Stimulated activated naive B cell treated with anti-CD40 and anti-IgM and Interleukin-4, amounts not matched to agents 10 μg/mL and 1 μg/mL and 100 μg/mL, for 72 hours (primary cell): ENCODE measurements at regions not wholly inside any gene's neighbourhood (a gene's known extent, or its start where the extent isn't known, plus 50 kb on each side); places are given as distances from the start of the nearest gene placed in this dataset.

Experiments used
- ATAC-seq, 2 donors: fragments of 150-1000 bp; cut with Tn5 transposase; replicated peaks; 2 replicates each; pipeline ENCODE4 v1.10.0; 2021; ENCODE audit warnings: moderate library complexity in 1 of 2
- DNase-seq: peaks from one replicate; pipeline ENCODE4 v3.0.0; 2021
- H3K27ac Mint-ChIP-seq: one replicate; pipeline ENCODE4 v1.8.0; 2022; ENCODE audit warnings: mild to moderate bottlenecking, mixed read lengths
- H3K27me3 Mint-ChIP-seq, 2 donors: one replicate each; pipeline ENCODE4 v1.8.0; 2022; ENCODE audit warnings: mixed read lengths in 2 of 2
- H3K36me3 Mint-ChIP-seq, 2 donors: one replicate each; pipeline ENCODE4 v1.8.0; 2022; ENCODE audit warnings: mixed read lengths in 2 of 2, mild to moderate bottlenecking in 1 of 2
- H3K4me1 Mint-ChIP-seq, 2 donors: one replicate each; pipeline ENCODE4 v1.8.0; 2022; ENCODE audit warnings: mixed read lengths in 2 of 2, mild to moderate bottlenecking in 1 of 2
- H3K4me3 Mint-ChIP-seq, 2 donors: one replicate each; pipeline ENCODE4 v1.8.0; 2022; ENCODE audit warnings: mild to moderate bottlenecking in 2 of 2, mixed read lengths in 2 of 2, moderate library complexity in 1 of 2
- H3K9me3 Mint-ChIP-seq, 2 donors: one replicate each; pipeline ENCODE4 v1.8.0; 2022; ENCODE audit warnings: mixed read lengths in 2 of 2, mild to moderate bottlenecking in 1 of 2

DNA sequence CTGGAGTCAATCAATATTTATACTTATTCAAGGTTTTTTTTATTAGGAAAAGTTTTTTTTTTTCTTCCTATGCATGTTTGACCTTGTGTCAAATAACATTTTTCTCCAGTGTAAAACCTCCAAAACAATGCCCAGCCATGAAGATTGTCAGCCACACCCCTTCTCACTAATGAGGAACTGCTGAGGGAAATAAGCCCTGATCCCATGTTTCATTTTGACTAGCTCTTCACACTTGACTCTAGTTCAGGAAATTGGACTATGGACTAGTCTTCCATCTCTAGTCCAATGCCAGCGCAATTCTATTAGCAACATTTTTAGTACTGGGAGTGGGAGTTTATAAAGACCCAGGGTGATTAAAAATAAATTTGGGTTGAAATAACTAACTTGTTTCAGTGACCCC, 275.6 kb upstream of the CXCR4 start:
- H3K27ac Mint-ChIP-seq: no peak overlapping the region
- DNase-seq: no peak
- ATAC-seq: no peak
- H3K27me3 Mint-ChIP-seq: no peaks in the 10 kb centered on the region
- peaks cover 35 to 57% of the 10 kb centered on the region in 2 donors for H3K4me1 Mint-ChIP-seq
- H3K4me3 Mint-ChIP-seq: no peak overlapping the region
- no peaks in the 10 kb centered on the region for H3K9me3 Mint-ChIP-seq
- H3K36me3 Mint-ChIP-seq: no peaks in the 10 kb centered on the region

GRCh38 chr2:136392897-136393505, 275.1 kb upstream of the CXCR4 start:
- Mint-ChIP-seq H3K36me3 (no peaks in the 10 kb centered on the region), H3K9me3 (no peaks in the 10 kb centered on the region), H3K27me3 (no peaks in the 10 kb centered on the region), H3K4me1 (peaks cover 35 to 57% of the 10 kb centered on the region in 2 donors), H3K4me3 (no peak overlapping the region), H3K27ac (no peak overlapping the region)
- ATAC-seq: no peak
- DNase-seq: no peak

GRCh38 chr2:136389809-136390208, 271.9 kb upstream of the CXCR4 start:
- H3K4me3 Mint-ChIP-seq: peak overlapping the region; percentile 13 to 38
- peak overlapping the region; percentile 70 for H3K27ac Mint-ChIP-seq

DNA sequence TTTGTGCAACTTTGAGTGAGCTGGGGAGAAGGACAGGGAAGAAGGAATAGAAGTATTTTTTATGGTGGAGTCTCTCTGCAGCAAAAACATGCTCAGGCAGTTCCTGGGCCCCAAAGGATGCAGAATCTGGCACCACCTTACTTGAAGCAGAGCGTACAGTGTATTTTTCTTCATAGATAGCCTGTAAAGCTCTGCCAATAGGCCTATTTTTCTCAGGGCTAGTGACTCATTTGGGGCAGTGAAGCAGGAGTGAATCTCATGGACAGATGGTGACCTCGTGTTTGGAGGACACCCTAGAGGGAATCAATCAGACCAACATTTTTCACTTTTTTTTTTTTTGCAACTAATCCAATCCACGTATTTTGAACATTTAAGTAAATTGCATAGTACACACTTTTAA, 268.1 kb upstream of the CXCR4 start:
- DNase-seq (no peak), ATAC-seq (no peak)
- Mint-ChIP-seq H3K4me1 (peaks cover 38 to 57% of the 10 kb centered on the region in 2 donors), H3K9me3 (no peaks in the 10 kb centered on the region), H3K27me3 (no peaks in the 10 kb centered on the region), H3K27ac (no peak overlapping the region), H3K4me3 (no peak overlapping the region), H3K36me3 (no peaks in the 10 kb centered on the region)

More at GRCh38 chr2:136389809-136390208, 271.9 kb upstream of the CXCR4 start:
- Mint-ChIP-seq H3K4me1 (peaks cover 28 to 45% of the 10 kb centered on the region in 2 donors), H3K27me3 (no peaks in the 10 kb centered on the region), H3K36me3 (no peaks in the 10 kb centered on the region), H3K9me3 (no peaks in the 10 kb centered on the region)
- no peak for DNase-seq
- ATAC-seq: peak; percentile 85 to 86

- H3K27me3 Mint-ChIP-seq: no peaks in the 10 kb centered on the region
- ATAC-seq (peak; percentile 40 to 44), DNase-seq (no peak)
- peaks cover 30 to 46% of the 10 kb centered on the region in 2 donors for H3K4me1 Mint-ChIP-seq
- H3K9me3 Mint-ChIP-seq: no peaks in the 10 kb centered on the region
- H3K36me3 Mint-ChIP-seq: no peaks in the 10 kb centered on the region
- H3K27ac Mint-ChIP-seq: peak overlapping the region; percentile 60
- H3K4me3 Mint-ChIP-seq: no peak overlapping the region
These were observed 266.8 kb upstream of the CXCR4 start for GRCh38 chr2:136384531-136385303.

- ATAC-seq: no peak
- Mint-ChIP-seq H3K9me3 (no peaks in the 10 kb centered on the region), H3K27me3 (no peaks in the 10 kb centered on the region), H3K27ac (peak overlapping the region; percentile 96), H3K36me3 (no peaks in the 10 kb centered on the region), H3K4me1 (peaks cover 30 to 49% of the 10 kb centered on the region in 2 donors), H3K4me3 (peak overlapping the region in 1 of 2 donors; percentile 52)
- DNase-seq: no peak
These were observed 265.2 kb upstream of the CXCR4 start for GRCh38 chr2:136383167-136383566.

- peak; percentile 89 for DNase-seq
- H3K4me3 Mint-ChIP-seq: peak overlapping the region; percentile 40 to 44
- peaks cover 42 to 61% of the 10 kb centered on the region in 2 donors for H3K4me1 Mint-ChIP-seq
These were observed 264.0 kb upstream of the CXCR4 start for GRCh38 chr2:136381722-136382633.

DNA sequence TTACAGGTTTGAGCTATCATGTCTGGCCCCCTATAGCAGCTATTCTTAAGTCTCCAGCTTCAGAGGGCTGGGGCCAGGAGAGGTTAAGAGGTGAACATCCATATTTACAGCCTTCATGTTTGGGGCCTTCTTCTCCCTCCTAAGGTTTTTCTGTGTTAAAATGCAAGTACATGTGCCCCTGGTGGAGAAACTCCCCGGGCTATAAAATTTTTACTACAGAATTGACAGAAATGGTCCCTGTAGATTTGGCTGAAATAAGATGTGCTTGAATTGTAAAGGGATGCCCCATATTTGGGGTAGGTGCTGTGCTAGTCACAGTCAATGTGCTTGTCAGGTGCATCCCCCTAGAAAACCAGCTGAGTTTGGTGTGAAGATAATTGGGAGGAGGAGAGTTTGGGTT, 263.3 kb upstream of the CXCR4 start:
- Mint-ChIP-seq H3K4me3 (peak overlapping the region; percentile 40 to 44), H3K9me3 (no peaks in the 10 kb centered on the region), H3K4me1 (peaks cover 49 to 68% of the 10 kb centered on the region in 2 donors), H3K27ac (peak overlapping the region; percentile 96), H3K36me3 (no peaks in the 10 kb centered on the region), H3K27me3 (no peaks in the 10 kb centered on the region)
- DNase-seq (no peak), ATAC-seq (no peak)

More at GRCh38 chr2:136381722-136382633, 264.0 kb upstream of the CXCR4 start:
- Mint-ChIP-seq H3K27me3 (no peaks in the 10 kb centered on the region), H3K36me3 (no peaks in the 10 kb centered on the region), H3K27ac (peak overlapping the region; percentile 96), H3K9me3 (no peaks in the 10 kb centered on the region)
- peak; percentile 86 to 88 for ATAC-seq

DNA sequence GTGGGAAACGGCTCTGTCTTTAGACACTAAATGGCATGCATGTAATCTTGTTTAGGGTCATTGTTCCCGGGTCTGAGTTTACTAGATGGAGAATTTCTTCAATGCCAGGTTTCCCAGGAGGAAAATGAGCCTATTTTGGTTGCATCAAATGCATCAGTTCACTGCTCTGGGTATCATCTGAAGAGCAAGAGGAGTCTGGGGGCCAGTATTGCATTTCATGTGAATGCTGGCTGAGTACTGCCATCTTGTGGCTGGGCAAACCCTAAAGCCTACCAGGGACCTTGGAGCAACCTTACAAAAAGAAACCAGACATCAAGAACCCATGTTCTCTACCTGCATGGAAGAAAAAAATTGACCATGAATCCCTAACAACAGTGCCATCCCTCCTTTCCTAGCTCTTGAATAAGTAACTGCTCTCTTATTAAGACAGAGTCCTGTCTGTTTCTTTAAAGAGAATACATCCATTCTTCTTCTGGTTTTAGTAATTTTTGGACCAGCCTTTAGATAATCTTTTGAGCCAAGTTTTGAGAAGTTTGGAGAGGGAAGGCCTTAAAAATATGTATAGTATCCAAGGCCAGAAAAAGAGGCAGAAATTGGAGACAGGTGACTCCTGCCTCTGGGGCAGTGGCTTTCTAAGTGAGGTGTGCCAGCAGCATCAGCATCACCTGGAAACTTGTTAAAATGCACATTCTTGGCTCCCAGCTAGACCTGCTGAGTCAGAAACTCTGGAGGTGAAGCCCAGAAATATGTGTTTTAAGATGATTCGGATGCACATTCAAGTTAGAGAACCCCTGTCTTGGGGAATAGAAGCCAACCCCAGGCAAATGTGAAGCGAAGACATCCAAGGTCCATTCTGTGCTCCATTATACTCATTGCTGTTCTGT, 261.0 kb upstream of the CXCR4 start:
- Mint-ChIP-seq H3K36me3 (no peaks in the 10 kb centered on the region), H3K4me3 (no peak overlapping the region), H3K9me3 (peaks cover 0 to 6% of the 10 kb centered on the region in 2 donors), H3K27ac (no peak overlapping the region), H3K4me1 (peaks cover 58 to 78% of the 10 kb centered on the region in 2 donors), H3K27me3 (no peaks in the 10 kb centered on the region)
- peak; percentile 15 to 33 for ATAC-seq
- DNase-seq: peak; percentile 70

- ATAC-seq (peak in 1 of 2 donors; percentile 10), DNase-seq (peak; percentile 43)
- H3K9me3 Mint-ChIP-seq: peaks cover 0 to 6% of the 10 kb centered on the region in 2 donors
- H3K4me3 Mint-ChIP-seq: peak overlapping the region in 1 of 2 donors; percentile 14
- H3K27me3 Mint-ChIP-seq: no peaks in the 10 kb centered on the region
- no peaks in the 10 kb centered on the region for H3K36me3 Mint-ChIP-seq
- peaks cover 49 to 68% of the 10 kb centered on the region in 2 donors for H3K4me1 Mint-ChIP-seq
- peak overlapping the region; percentile 96 for H3K27ac Mint-ChIP-seq
These were observed 259.8 kb upstream of the CXCR4 start for GRCh38 chr2:136377423-136378382.

- ATAC-seq (peak; percentile 24 to 51), DNase-seq (peak; percentile 55)
- H3K36me3 Mint-ChIP-seq: no peaks in the 10 kb centered on the region
- H3K4me3 Mint-ChIP-seq: peak overlapping the region; percentile 17 to 72
- H3K27ac Mint-ChIP-seq: peak overlapping the region; percentile 96
- peaks cover 0 to 6% of the 10 kb centered on the region in 2 donors for H3K9me3 Mint-ChIP-seq
- peaks cover 42 to 64% of the 10 kb centered on the region in 2 donors for H3K4me1 Mint-ChIP-seq
- H3K27me3 Mint-ChIP-seq: no peaks in the 10 kb centered on the region
These were observed 258.9 kb upstream of the CXCR4 start for GRCh38 chr2:136376798-136377211.

DNA sequence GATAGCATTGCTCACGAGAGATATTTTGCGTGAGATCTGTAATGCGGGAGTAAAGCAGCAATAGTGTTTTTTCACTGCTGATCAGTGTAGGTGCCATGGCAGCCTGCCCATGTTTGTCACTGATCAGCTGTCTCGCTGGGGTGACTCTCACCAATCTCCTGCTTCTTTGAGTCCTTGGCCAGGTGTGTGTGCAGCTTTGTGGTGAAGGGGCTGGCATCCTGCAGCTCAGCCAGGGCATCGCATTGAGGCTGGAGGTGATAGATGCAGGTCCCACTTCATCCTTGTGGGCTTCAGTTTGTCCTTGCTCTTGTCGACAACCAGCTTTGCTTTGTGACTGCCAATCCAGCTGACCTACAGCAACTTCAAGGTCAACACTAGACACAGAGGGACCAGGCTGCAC, 258.3 kb upstream of the CXCR4 start:
- Mint-ChIP-seq H3K36me3 (no peaks in the 10 kb centered on the region), H3K4me3 (no peak overlapping the region), H3K27me3 (no peaks in the 10 kb centered on the region), H3K27ac (peak overlapping the region; percentile 96), H3K4me1 (peaks cover 37 to 58% of the 10 kb centered on the region in 2 donors), H3K9me3 (peaks cover 0 to 6% of the 10 kb centered on the region in 2 donors)
- no peak for DNase-seq
- peak in 1 of 2 donors; percentile 10 for ATAC-seq
